Lung (tissue), 11 donors: ENCODE measurements at regions not wholly inside any gene's neighbourhood (a gene's known extent, or its start where the extent isn't known, plus 50 kb on each side); places are given as distances from the start of the nearest gene placed in this dataset.

Experiments used
- ATAC-seq: fragments of 200-7000 bp; cut with Tn5 transposase; one replicate; pipeline ENCODE4 v1.9.1; 2020; ENCODE audit warnings: moderate number of reproducible peaks; ENCODE audit not compliant: insufficient read depth, low FRiP score
- DNase-seq, 3 donors: peaks; one replicate each; pipeline ENCODE4 v3.0.0-alpha.2; 2013 to 2017
- H3K27ac ChIP-seq, 2 donors: one replicate each; pipeline ENCODE4 v1.5.1; 2013; ENCODE audit warnings: mild to moderate bottlenecking in 2 of 2, moderate library complexity in 2 of 2, control low read depth in 1 of 2, inconsistent platforms in 1 of 2, low read depth in 1 of 2, low read length in 1 of 2
- H3K27me3 ChIP-seq, 3 donors: one replicate each; pipeline ENCODE4 v1.5.1; 2013; ENCODE audit warnings: low read length in 2 of 3; ENCODE audit not compliant: control insufficient read depth in 3 of 3, insufficient read depth in 3 of 3
- H3K36me3 ChIP-seq, 4 donors: one replicate each; pipeline ENCODE4 v1.5.1; 2013; ENCODE audit warnings: low read length in 4 of 4, mild to moderate bottlenecking in 1 of 4, moderate library complexity in 1 of 4; ENCODE audit not compliant: control insufficient read depth in 4 of 4, insufficient read depth in 4 of 4
- H3K4me1 ChIP-seq, 5 donors: one replicate each; pipeline ENCODE4 v1.5.1; 2013; ENCODE audit warnings: low read length in 5 of 5, mild to moderate bottlenecking in 2 of 5, moderate library complexity in 1 of 5; ENCODE audit not compliant: control insufficient read depth in 5 of 5, insufficient read depth in 5 of 5
- H3K4me3 ChIP-seq: one replicate; pipeline ENCODE4 v1.5.1; 2013; ENCODE audit warnings: mild to moderate bottlenecking, control low read depth, moderate library complexity
- H3K9ac ChIP-seq, 2 donors: one replicate each; pipeline ENCODE4 v1.5.1; 2013; ENCODE audit warnings: low read length in 2 of 2, control low read depth in 1 of 2; ENCODE audit not compliant: insufficient read depth in 1 of 2
- H3K9me3 ChIP-seq, 4 donors: one replicate each; pipeline ENCODE4 v1.5.1; 2013; ENCODE audit warnings: low read length in 3 of 4, mild to moderate bottlenecking in 1 of 4, moderate library complexity in 1 of 4; ENCODE audit not compliant: control insufficient read depth in 4 of 4, insufficient read depth in 3 of 4
- WGBS, 2 donors: extraction: QIAGEN DNeasy Blood & Tissue Kit; methylation state at CpG; one replicate each; pipeline ENCODE4 v1.1.7; 2013; 5-methylcytosine and 5-hydroxymethylcytosine counted together
- TF ChIP-seq, protein P1 (sequence below): IDR thresholded peaks from 2 replicates; pipeline ENCODE4 v1.5.1; 2012; ENCODE audit warnings: mild to moderate bottlenecking; ENCODE audit errors: control extremely low read depth, extremely low read depth
- donor health status: control.
- donor health status: control.
- donor health status: Bipolar disorder and iron deficiency.
- donor health status: healthy.
- donor health status: DM: yes; HTN: yes; CAD: no.

DNA sequence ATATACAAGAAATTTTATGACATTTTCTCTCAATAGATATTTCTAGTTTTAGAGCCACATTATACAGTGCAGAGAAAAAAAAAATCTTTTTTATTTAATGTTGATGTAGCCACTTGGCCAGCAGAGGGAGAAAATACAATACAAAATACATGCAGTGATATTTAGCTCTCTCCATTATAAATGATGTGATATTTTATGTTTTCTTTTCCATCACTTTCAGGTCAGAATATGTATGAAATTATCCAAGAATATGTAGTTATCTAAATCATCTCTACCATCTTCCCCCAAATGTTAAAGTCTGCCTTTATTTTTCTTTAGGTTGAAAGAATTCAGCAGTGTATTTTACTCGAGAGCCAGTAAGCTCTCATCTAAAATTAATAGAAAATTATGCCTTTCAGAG is 533.6 kb upstream of the FSHR start:
- Histone ChIP-seq H3K4me1 (no peaks in the 10 kb centered on the region), H3K9ac (no peak overlapping the region), H3K4me3 (no peak overlapping the region), H3K36me3 (no peaks in the 10 kb centered on the region), H3K27ac (no peak overlapping the region), H3K9me3 (no peaks in the 10 kb centered on the region), H3K27me3 (no peaks in the 10 kb centered on the region)
- ATAC-seq (no peak), DNase-seq (peak in 2 of 3 donors; percentile 21 to 37)
- TF ChIP-seq, protein P1, sequence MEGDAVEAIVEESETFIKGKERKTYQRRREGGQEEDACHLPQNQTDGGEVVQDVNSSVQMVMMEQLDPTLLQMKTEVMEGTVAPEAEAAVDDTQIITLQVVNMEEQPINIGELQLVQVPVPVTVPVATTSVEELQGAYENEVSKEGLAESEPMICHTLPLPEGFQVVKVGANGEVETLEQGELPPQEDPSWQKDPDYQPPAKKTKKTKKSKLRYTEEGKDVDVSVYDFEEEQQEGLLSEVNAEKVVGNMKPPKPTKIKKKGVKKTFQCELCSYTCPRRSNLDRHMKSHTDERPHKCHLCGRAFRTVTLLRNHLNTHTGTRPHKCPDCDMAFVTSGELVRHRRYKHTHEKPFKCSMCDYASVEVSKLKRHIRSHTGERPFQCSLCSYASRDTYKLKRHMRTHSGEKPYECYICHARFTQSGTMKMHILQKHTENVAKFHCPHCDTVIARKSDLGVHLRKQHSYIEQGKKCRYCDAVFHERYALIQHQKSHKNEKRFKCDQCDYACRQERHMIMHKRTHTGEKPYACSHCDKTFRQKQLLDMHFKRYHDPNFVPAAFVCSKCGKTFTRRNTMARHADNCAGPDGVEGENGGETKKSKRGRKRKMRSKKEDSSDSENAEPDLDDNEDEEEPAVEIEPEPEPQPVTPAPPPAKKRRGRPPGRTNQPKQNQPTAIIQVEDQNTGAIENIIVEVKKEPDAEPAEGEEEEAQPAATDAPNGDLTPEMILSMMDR = no peak
- WGBS, 2 donors = 70 to 74% methylated on average over 1 of the region's 1 CpG

DNA sequence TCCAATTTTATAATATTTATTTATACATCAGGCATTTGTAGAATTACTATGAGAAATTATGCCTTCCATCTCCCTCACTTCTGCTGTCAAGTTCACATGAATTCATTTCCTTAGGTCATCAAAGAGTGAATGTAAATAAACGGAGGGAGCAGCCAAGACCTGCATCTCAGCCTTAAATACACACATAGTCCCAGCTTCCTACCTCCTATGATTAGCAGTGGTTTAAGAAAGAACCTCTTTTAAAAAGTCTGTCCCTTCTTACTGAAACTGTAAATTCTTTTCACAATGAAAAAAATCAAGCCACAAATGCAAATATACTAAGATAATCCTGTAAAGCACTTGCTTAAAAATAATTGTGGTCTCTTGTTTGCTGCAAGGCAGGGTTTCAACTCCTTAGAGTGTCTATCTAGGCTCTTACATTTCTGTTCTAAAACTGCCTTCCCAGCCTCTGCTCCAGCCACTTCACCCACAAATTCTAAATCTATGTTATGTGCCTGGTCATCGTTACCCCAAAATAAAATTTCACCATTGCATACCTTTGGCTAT is 532.7 kb upstream of the FSHR start:
- no peak for ATAC-seq
- Histone ChIP-seq H3K27ac (no peak overlapping the region), H3K27me3 (no peaks in the 10 kb centered on the region), H3K36me3 (no peaks in the 10 kb centered on the region), H3K4me3 (no peak overlapping the region), H3K9me3 (no peaks in the 10 kb centered on the region), H3K9ac (no peak overlapping the region), H3K4me1 (no peaks in the 10 kb centered on the region)
- TF ChIP-seq, protein P1 = no peak
- 51 to 60% methylated on average over 2 of the region's 2 CpGs for WGBS, 2 donors
- no peak for DNase-seq

DNA sequence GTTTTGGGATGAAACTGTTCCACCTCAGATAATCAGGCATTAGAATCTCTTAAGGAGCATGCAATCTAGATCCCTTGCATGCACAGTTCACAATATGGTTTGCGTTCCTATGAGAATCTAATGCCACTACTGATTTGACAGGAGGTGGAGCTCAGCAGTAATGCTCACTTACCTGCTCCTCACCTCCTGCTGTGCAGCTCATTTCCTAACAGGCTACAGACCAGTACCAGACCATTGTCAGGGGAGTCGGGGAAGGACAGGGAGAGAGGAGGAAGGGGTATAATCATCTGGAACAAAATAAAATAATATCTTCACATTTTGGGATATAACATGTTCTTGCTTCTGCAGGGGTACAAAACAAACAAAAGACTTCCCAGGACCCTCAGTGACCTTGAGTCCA is 532.0 kb upstream of the FSHR start:
- H3K4me3 ChIP-seq = no peak overlapping the region
- ATAC-seq = no peak
- 77 to 80% methylated on average over 2 of the region's 2 CpGs for WGBS, 2 donors

DNA sequence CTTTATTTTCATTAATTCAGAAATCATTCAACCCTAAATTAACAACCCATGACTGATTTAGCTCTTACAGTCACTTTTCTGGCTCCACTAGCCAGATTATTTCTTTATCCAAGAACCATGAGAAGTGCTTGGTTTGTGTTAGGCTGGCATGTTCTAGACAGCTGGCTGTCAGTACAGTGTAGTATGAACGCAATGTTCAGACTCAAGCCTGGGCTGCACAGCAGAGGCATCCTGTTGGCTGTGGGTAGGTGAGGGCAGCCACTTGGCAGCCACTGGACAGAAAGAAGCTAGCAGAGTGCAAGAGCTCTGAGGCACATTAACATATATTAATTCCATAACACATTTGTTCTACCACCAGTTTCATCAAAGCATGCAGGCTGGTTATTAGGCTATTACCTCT is 522.9 kb upstream of the FSHR start:
- Histone ChIP-seq H3K4me3 (no peak overlapping the region), H3K9me3 (no peaks in the 10 kb centered on the region), H3K27me3 (no peaks in the 10 kb centered on the region), H3K27ac (no peak overlapping the region), H3K36me3 (no peaks in the 10 kb centered on the region), H3K4me1 (no peaks in the 10 kb centered on the region), H3K9ac (no peak overlapping the region)
- ATAC-seq (no peak), DNase-seq (no peak)
- TF ChIP-seq, protein P1 = no peak
- WGBS, 2 donors = 91 to 97% methylated on average over 1 of the region's 1 CpG

More for the DNA sequence above, 532.0 kb upstream of the FSHR start:
- Histone ChIP-seq H3K9me3 (no peaks in the 10 kb centered on the region), H3K9ac (no peak overlapping the region), H3K27me3 (no peaks in the 10 kb centered on the region), H3K4me1 (no peaks in the 10 kb centered on the region), H3K27ac (no peak overlapping the region), H3K36me3 (no peaks in the 10 kb centered on the region)
- TF ChIP-seq, protein P1 = no peak
- DNase-seq = no peak
